Stimulated activated CD8-positive, alpha-beta memory T cell treated with anti-CD3 and anti-CD28 coated beads, Interleukin-12 subunit alpha, Interleukin-12 subunit beta, amount 100 ng/mL, for 4 hours (primary cell): ENCODE measurements at regions not wholly inside any gene's neighbourhood (a gene's known extent, or its start where the extent isn't known, plus 50 kb on each side); places are given as distances from the start of the nearest gene placed in this dataset.

Source experiments
- DNase-seq: peaks from one replicate; pipeline ENCODE4 v3.0.0-alpha.2; 2020; ENCODE audit warnings: low read depth

DNA sequence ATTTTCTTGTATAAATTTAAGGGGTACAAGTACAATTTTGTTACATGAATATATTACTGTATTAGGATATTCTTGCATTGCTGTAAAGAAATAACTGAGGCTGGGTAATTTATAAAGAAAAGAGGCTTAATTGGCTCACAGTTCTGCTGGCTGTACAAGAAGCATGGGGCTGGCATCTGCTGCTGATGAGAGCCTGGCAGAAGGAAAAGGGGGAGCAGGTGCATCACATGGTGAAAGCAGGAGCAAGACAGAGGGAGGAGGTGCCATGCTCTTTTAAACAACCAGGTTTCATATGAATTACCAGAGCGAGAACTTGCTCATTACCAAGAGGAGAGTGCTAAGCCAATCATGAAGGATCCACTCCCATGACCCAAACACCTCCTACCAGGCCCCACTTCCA is 399.5 kb upstream of the RAB6C start:
- DNase-seq, result no peak

DNA sequence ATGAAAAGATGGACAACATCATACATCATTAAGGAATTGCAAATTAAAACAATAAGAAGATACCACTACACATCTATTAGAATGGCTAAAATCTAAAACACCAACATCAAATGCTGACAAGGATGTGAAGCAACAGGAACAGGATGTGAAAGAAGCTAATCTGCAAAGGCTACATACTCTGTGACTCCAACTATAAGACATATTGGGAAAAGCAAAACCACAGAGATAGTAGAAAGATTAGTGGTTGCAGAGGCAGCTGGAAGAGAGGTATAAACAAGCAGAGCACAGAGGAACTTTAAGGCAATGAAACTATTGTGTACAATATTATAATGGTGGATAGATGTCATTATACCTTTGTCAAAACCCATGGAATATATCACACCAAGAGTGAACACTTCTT is 393.7 kb upstream of the RAB6C start:
- no peak for DNase-seq

DNA sequence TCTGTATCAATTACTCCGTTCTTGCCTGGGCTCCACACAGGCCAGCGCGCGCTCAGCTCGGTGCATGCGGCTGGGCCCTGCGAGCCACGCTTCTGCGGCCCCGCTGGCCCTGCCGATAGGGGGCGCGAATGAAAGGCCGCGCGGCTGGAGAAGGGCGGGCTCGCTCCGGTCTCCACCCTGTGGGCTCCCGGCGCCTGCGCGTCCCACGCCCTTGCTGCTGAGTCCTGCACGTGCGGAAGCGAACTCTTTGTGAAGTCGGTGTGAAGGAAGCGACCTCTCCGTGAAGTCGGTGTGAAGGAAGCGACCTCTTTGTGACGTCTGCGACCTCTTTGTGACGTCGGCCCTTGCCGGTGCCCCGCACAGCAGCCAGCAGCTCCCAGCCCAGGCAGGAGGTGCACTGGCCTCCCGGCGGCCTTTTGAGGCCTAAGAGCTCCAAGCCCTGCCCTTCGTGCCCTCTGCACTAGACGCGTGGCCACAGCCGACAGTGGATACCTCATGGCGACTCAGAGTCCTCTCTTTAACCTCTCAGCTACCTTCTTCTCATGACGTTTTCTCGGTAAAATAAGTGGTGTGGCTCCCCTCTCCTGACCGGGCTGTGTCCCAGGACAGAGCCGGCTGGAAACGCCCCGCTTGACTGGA is 391.9 kb upstream of the RAB6C start:
- no peak for DNase-seq

DNA sequence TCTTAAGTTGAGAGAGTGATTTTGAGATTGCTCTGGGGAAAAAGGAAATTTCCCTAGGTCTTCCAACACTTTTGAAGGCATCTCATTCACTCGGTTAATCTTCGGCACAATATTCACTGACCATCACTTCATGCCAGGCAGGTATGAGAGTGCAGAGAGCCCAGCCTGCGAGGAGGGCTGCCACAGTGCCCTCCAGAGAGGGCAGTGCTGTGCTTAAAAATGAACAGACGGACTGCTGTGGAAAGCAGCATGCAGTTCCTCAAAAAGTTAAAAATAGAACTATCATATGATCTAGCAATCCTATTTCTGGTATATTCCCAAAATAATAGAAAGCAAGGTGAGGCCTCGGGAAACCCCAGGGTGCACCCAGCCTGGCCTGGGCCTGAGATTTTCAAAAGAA is 374.9 kb upstream of the RAB6C start:
- DNase-seq, result no peak

DNA sequence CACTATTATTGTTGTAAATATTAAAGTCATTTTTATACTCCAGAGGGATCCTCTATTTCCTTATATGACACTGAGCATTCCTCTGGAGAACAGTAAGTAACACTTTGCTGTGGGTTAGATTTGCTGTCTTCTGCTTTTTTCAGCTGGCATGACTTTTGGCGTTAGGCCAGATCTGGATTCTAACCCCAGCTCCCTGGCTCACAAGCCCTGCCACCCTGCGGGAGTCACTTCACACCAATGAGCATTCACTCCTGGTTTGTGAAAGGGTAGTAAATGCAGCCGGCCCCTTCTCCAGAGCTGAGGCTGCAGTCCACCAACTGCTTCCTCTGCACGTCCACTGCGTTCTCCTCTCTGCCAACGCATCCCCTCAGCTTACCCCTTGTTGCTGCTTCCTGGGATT is 373.8 kb upstream of the RAB6C start:
- DNase-seq, result no peak

DNA sequence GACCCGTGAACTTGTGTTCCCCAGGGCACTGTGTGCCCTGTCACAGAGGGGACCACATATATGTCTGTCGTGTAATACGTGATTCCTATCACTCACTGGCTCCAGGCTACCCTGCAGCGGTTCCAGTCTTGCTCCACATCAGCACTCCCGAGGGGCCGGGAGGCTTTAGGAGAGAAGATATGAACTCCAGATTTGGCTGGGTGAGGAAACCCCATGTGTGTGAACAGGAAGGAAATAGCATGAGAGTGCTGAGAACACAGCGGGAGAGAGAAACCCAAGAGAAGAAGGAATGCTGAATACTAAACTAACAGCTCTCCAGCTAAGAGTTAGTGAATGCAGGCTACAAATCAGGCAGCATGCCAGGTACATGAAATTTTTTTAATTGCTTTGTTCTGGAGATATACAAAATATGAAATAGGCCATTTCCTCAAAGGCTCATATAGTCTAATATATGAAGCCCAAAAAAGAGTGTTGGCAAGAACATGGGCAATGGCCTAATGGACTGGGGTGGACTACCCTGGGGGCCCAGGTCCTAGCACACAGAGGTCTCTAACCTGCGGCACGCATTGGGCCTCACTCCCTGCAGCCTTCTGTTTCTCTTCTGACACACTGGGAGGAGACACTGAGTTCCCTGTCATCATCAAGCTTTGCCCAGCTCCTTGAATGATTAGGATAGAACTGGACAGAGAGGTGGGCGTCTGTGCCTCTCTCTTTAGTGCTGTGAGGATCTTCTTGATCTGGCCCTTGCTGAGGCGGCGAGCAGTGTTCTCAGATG is 372.8 kb upstream of the RAB6C start:
- no peak for DNase-seq

DNA sequence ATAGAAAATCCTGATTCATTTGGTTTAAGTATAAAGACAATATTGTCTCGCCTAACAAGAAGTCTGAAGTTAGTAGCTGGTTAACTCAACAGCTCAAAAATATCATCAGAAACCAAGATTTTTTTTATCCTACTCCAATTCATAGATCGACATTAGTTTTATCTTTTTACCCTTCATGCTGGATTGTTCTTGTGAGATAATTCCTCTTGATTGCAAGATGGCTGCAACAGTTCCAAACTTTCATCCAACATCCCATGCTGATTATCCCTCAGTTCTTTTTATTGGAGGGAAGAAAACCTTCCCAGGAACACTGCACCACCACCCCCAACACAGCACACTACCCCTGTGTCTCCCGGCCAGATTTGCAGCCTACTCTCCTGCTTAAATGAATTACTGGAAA is 370.2 kb upstream of the RAB6C start:
- DNase-seq, result no peak

DNA sequence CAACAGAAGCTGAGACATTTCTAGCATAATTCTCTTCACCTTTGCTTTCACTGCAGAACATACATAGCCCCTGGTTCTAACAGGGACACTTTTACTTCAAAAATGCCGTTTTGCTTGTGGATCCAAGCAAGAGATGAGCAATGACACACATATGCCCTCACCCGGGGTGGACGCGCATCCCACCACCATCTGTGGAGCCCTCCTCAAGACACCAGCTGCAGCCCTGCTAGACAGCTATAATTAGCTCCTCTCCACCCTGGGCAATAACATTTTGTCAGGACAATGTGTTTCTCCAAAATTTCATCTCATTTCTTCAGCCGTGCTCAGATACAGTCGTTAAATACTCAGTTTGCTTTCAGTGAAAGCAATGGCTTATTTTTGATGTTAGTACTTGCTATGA is 368.7 kb upstream of the RAB6C start:
- no peak for DNase-seq

DNA sequence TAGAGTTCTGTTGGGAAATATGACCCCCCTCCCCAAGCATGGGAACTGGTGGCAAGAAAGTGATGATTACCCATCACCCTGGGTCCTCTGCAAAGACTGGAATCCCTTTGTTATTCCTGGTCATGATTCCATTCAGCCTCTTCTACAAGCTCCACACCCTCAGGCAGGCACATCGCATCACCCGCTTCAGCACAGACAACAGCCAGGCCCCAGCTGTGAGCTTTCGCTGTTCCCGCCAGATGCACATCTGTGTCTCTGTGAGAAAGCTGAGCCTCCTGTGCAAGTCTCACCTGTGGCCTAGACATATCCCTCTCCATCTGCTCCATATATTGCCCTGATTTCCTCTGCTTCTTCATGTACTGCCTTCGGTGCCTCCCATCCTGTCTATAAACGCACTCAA is 368.0 kb upstream of the RAB6C start:
- DNase-seq, result no peak

DNA sequence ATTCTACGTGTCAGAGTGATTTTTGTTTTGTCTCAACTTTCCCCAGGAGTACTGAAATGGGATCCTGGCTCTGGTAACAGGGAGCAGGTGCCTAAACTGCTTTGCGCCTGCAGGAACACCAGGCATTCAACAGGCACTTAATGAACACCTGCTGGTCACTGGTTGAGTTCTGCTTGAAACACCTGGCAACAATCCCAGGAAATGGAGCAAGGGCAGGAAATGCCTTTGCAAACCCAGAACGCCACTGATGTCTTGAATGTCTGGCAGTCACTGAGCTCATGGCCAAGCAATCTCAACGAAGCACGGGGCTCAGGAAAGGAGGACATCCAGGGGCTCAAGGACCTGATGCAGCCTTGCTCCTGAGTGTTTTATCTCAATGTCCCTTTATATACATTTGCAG is 360.0 kb upstream of the RAB6C start:
- no peak for DNase-seq

DNA sequence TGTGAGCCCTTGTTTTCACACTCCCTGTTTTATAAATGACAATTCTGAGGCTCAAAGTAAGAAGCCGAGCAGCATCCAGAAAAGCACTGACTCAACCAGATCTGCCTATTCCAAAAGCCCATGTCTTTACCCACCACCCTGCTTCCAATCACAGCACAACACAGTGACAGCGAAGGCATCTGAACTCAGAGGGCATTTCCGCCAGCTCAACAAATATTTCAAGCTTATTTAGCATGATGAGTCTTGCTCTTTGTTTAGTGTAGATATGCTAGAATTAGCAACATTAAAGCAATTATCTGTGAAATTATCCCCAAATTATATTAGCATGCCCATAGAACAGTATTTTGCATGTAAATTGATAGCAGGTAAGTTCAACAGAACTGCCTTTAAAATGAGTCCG is 359.1 kb upstream of the RAB6C start:
- DNase-seq, result no peak

DNA sequence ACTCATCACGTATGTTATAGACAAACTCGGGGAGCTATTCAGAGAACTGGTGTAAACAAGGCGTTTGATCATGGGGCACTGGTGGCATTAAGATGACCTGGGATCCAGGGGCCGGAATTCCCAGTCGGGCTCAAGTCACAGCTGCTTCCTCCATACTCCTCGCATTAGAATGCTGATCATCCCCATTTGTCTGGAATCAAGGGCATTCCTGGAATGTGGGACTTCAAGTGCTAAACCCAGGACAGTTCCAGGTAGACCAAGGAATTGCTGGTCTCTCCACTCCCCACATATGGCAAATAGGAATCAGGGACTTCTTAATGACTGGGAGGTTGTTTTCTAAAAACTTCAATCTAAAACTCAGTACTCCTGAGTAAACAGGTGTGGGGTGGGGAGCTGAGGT is 355.7 kb upstream of the RAB6C start:
- DNase-seq, result no peak

DNA sequence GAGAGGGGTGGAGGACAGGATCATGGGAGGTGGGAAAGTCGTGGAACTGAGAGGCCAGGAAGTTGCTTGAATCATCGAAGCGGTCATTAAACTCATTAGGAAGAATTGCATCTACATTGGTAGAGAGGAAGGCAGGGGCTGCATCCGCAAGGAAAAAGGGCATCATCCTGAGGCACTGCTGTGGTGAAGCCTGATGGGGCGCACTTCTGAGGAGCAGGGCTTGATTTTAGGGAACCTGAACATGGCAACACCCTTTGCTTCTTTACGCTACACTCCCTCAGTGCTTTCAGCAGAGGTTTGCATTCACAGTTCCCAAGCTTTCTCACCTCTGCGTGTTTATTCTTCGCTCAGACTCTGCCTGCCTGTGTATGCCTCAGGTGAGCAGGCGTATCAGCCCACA is 352.0 kb upstream of the RAB6C start:
- DNase-seq, result no peak

DNA sequence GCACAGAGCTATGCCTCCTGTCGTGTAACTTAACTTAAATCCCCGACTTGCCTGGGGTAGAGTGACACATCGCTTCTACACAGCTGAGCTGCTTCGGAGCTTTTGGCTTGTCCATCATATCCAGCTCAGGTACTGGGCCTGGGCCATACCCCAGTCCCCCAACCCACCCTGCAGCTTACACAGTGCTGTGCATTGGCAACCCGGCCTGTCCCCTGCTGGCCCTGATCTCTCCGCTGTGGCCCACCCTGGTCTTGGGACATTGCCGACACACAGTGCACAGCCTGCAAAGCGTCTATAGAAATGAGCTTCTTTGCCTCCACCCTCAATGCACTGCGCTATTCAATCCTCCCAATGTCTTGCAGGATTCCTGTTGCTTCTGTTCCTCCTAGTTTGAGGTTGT is 342.8 kb upstream of the RAB6C start:
- DNase-seq, result no peak

DNA sequence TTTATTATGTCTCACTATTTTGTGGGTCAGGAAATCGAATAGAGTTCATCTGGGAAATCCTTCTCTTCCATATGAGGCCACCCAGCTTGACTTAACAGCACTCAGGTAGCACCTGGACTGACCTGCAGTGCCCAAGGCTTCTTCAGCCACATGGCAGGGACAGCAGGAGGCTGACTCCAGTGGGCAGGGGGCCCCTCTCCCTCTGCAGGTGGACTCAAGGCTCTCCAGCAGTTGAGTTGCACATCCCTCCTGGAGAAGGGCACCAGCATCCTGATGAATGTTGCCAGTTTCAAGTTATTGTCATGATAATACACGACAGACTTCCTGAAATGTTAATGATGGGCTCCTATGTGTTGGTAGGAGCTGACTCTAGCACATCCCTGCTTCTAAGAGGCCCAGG is 338.1 kb upstream of the RAB6C start:
- DNase-seq, result no peak

DNA sequence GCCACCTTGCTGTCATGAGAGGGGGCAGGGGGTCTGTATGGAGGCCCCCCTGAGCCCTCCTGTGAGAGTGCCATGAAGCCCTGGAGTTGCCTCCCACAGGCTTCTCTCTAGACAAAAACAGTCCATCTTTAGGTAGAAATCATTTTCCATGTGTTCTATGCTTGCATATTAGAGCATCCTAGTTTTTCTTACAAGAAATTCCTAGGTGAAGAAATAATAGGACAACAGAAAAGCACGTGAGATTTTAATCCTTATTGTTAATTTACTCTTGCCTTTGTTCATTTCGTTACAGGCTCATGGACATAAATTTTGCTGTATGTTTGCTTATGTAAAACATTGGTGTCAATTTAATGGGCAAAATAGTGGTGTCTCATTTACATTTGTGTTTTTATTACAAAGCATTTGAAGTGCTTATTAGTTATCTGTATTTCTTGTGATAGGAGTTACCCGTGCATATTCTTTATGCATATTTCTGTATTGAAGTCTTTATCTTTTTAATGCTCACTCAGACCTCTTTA is 336.9 kb upstream of the RAB6C start:
- no peak for DNase-seq

DNA sequence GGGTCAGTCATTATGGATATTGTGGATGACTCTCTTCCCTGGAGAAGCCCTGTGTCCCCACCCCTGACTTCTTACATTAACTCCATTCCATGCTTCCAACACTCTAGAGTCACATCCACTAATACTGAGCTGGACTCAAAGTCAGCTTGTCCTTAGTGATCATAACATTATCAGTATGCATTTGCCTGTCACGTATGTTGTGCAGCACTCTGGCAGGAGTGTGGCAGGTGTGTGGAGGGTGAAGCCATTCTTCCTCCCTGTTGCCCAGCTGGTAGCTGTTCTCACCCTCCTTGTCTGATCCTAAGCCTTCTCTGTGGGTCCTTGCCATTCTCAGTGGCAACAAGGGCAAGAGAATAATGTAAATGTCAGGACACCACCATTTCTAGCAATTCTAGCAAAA is 334.1 kb upstream of the RAB6C start:
- no peak for DNase-seq

DNA sequence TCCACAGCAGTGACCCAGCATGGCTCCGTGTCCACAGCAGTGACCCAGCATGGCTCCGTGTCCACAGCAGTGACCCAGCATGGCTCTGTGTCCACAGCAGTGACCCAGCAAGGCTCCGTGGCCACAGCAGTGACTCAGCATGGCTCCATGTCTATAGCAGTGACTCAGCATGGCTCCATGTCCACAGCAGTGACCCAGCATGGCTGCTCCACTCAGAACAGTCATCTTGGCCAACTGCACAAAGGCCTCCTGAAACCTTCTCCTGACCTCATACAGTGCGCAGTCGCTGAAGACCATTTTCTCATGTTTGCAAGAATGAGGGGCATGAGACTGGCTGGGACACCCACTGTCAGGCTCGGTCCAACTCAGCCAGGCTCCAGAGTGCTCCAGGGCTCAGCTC is 333.4 kb upstream of the RAB6C start:
- no peak for DNase-seq

DNA sequence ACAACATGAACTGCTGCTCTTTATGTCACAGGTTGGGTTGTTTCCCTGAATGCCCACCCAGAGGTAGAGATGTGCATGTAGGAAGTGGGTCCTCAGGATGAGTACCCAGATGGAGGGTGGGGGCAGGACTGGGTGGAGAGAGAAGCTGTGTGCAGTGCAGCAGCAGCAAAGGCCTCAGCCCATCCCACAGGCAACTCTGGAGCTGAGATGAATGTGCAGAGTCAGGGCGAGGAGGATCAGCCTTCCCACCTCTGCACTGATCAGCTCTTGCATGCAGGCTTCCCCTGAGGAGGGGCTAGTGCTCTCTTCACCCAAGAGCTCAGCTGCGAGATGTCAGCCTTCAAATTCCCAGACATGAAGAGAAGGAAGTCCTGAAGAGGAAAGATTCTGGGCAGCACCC is 326.2 kb upstream of the RAB6C start:
- no peak for DNase-seq

DNA sequence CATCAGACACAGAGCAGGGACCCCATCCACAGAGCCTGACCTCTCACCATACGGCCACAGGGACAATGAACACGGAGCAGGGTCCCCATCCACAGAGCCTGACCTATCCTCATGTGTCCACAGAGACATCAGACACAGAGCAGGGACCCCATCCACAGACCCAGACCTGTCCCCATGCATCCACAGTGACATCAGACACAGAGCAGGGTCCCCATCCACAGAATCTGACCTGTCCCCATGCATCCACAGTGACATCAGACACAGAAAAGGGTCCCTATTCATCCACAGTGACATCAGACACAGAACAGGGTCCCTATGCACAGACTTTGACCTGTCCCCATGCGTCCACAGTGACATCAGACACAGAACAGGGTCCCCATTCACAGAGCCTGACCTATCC is 325.1 kb upstream of the RAB6C start:
- no peak for DNase-seq

DNA sequence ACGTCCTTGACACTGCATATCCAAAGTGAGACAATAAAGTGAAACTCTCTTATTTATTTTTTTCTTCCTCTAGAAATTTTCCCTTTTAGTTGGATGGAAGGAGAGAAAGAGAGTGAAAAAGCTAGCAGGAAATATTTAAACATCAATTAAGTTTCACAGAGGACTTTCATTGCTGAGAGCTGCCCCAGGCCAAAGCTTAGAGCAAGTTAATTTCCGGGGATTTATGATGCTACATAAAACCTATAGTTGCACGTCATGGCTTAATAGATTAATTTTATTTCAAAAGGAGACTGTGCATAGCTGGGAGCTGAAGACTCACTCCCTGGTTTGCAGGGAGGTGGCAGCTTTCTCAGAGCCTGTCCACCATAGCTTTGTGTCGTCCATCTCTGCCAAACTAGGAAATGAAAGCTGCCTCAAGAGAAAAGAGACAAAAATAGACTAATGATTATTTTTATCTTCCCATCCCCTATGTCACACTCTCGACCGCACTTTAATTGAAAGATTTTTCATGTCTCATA is 323.3 kb upstream of the RAB6C start:
- no peak for DNase-seq

DNA sequence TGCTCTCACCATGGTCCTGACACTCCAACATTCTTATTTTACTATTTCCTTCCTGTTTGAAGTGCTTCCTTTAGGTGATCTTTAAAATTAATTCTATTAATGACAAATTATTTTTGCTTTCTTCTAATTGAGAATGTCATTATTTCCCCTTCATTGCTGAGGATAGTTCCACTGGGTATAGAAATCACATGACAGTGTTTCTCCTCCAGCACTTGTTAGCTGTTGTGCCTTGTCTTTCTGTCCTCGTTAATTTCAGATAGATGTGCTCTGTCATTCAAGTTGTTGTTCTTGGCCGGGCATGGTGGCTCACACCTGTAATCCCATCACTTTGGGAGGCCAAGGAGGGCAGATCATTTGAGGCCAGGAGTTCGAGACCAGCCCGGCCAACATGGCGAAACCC is 321.0 kb upstream of the RAB6C start:
- no peak for DNase-seq

DNA sequence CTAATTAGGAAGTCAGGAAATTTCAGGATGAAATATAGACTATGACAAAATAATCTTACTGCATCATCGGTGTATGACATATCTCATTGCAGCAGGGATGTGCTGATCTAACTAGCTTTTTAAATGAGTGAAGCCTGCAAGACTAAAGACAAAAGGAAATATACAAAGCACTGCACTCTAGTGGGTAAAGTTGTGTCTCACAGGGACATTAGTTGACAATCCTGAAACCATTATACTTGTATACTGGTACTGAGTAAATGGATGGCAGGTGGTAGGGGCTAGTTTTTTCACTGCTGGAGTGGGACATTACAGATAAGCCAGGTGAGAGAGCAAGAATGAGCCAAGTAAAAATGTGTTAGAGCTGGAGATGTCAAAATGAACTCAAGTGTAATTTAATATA is 317.5 kb upstream of the RAB6C start:
- DNase-seq, result no peak

DNA sequence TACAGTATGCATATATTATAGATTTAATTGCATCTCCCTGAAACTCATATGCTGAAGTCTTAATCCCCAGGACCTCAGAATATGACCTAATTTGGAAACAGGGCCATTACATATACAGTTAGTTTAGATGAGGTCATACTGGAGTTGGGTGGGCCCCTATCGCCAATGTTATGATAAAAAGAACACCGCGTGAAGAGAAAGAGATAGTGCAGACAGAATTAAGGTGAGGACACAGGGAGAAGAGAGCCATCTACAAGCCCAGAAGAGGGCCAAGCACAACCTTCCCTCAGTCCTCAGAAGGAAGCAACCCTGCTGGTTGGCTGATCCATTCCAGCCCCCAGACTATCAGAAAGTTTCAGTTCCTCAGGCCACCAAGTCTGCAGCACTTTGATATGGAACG is 311.9 kb upstream of the RAB6C start:
- no peak for DNase-seq
